SU-DHL-6 (cell line): ENCODE measurements at regions not wholly inside any gene's neighbourhood (a gene's known extent, or its start where the extent isn't known, plus 50 kb on each side); places are given as distances from the start of the nearest gene placed in this dataset.

Experiments
- EZH2phosphoT487 ChIP-seq: fragments of 200-600 bp; sonication (generic), shearing (Covaris generic); conservative IDR thresholded peaks from 2 replicates; pipeline ENCODE4 v1.6.1; 2018; ENCODE audit warnings: mild to moderate bottlenecking, antibody characterized with exemption, low read length, moderate library complexity, mixed read lengths
- TF ChIP-seq, protein P1 (sequence below): fragments of 200-600 bp; sonication (generic); IDR thresholded peaks from one replicate; pipeline ENCODE4 v1.5.1; 2017; ENCODE audit warnings: antibody characterized with exemption, mild to moderate bottlenecking, low read length, moderate library complexity; ENCODE audit not compliant: insufficient read depth, poor library complexity, severe bottlenecking

DNA sequence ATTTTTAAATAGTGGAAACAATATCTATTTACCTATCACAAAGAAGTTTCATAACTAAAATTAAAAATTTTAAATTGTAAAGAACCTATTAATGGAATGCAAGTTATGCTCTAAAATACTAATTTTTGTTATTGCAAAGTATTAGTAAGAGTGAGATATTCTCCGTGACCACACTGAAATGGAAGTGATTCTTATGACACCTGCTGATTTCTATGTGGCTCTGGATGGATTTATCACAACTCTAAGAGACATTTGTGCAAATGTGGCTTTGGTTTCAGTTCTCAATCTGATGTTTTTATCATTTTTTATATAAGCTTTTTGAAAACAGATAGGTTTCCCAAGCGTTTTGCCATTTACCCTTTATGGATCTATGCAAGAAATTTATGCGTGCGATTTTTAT lies 497.8 kb downstream of the NAV3 start:
- TF ChIP-seq, protein P1, sequence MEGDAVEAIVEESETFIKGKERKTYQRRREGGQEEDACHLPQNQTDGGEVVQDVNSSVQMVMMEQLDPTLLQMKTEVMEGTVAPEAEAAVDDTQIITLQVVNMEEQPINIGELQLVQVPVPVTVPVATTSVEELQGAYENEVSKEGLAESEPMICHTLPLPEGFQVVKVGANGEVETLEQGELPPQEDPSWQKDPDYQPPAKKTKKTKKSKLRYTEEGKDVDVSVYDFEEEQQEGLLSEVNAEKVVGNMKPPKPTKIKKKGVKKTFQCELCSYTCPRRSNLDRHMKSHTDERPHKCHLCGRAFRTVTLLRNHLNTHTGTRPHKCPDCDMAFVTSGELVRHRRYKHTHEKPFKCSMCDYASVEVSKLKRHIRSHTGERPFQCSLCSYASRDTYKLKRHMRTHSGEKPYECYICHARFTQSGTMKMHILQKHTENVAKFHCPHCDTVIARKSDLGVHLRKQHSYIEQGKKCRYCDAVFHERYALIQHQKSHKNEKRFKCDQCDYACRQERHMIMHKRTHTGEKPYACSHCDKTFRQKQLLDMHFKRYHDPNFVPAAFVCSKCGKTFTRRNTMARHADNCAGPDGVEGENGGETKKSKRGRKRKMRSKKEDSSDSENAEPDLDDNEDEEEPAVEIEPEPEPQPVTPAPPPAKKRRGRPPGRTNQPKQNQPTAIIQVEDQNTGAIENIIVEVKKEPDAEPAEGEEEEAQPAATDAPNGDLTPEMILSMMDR = no peak
- TF ChIP-seq EZH2phosphoT487 = no peak
